HEK293 (cell line): ENCODE measurements at regions not wholly inside any gene's neighbourhood (a gene's known extent, or its start where the extent isn't known, plus 50 kb on each side); places are given as distances from the start of the nearest gene placed in this dataset.

Source experiments
- CTCF ChIA-PET: fragments of 350-600 bp; formaldehyde crosslinking; extraction: SDS; loops from one replicate; lab custom pipeline; 2021; ENCODE audit warnings: antibody characterized with exemption; lab: Yijun Ruan, JAX
- POLR2A ChIA-PET: fragments of 300-600 bp; formaldehyde crosslinking; extraction: SDS; loops from one replicate; lab custom pipeline; 2020; ENCODE audit warnings: antibody characterized with exemption, inconsistent platforms; lab: Yijun Ruan, JAX
- H3K27ac ChIP-seq: fragments of 200-500 bp; sonication (Bioruptor generic); 2 replicates; pipeline ENCODE4 v1.5.1; 2014; ENCODE audit warnings: low read depth, low read length, control low read depth, inconsistent platforms; ENCODE audit errors: extremely low read depth
- H3K36me3 ChIP-seq, 2 experiments: fragments of 200-500 bp in 1 of 2; sonication (Bioruptor generic) in 1 of 2; 1 replicate in 1 of 2; 2 replicates in 1 of 2; pipeline ENCODE4 v1.5.1; 2014 to 2017; ENCODE audit warnings: inconsistent platforms in 2 of 2, low read length in 2 of 2; ENCODE audit not compliant: control insufficient read depth in 2 of 2, insufficient read depth in 1 of 2
- H3K4me1 ChIP-seq: fragments of 200-500 bp; sonication (Bioruptor generic); 2 replicates; pipeline ENCODE4 v1.5.1; 2014; ENCODE audit warnings: mild to moderate bottlenecking, low read length, inconsistent platforms; ENCODE audit not compliant: control insufficient read depth, insufficient read depth
- H3K4me3 ChIP-seq: 2 replicates; pipeline ENCODE4 v1.5.1; 2011; ENCODE audit warnings: low read depth, mild to moderate bottlenecking, control low read depth, low read length, moderate library complexity
- H3K9me3 ChIP-seq: fragments of 200-500 bp; sonication (Bioruptor generic); 2 replicates; pipeline ENCODE4 v1.5.1; 2014; ENCODE audit warnings: low read depth, low read length, inconsistent platforms; ENCODE audit not compliant: control insufficient read depth, insufficient read depth
- BCL11B ChIP-seq: fragments of 450-650 bp; formaldehyde crosslinking; IDR thresholded peaks from 2 replicates; pipeline ENCODE4 v1.5.1; 2016; ENCODE audit warnings: low read depth, missing biosample characterization, missing genetic modification characterization
- KLF8 ChIP-seq: fragments of 450-650 bp; formaldehyde crosslinking; IDR thresholded peaks from 2 replicates; pipeline ENCODE4 v1.5.1; 2016; ENCODE audit warnings: missing biosample characterization, missing genetic modification characterization
- SETDB1 ChIP-seq: IDR thresholded peaks from one replicate; pipeline ENCODE4 v1.6.1; 2017; ENCODE audit warnings: mild to moderate bottlenecking, low read length, moderate library complexity, mixed read lengths; ENCODE audit not compliant: insufficient read length
- YY1 ChIP-seq: fragments of 450-650 bp; formaldehyde crosslinking; IDR thresholded peaks from 2 replicates; pipeline ENCODE4 v1.5.1; 2018; ENCODE audit warnings: missing biosample characterization, missing genetic modification characterization
- YY2 ChIP-seq: fragments of 450-650 bp; formaldehyde crosslinking; IDR thresholded peaks from 2 replicates; pipeline ENCODE4 v1.5.1; 2016; ENCODE audit warnings: missing biosample characterization, missing genetic modification characterization
- ZBTB8A ChIP-seq: fragments of 450-650 bp; formaldehyde crosslinking; IDR thresholded peaks from 2 replicates; pipeline ENCODE4 v1.5.1; 2016; ENCODE audit warnings: missing biosample characterization, missing genetic modification characterization
- ZNF175 ChIP-seq: fragments of 450-650 bp; formaldehyde crosslinking; IDR thresholded peaks from 2 replicates; pipeline ENCODE4 v1.5.1; 2016; ENCODE audit warnings: missing biosample characterization, missing genetic modification characterization
- ZNF202 ChIP-seq: fragments of 450-650 bp; formaldehyde crosslinking; IDR thresholded peaks from 2 replicates; pipeline ENCODE4 v1.5.1; 2016; ENCODE audit warnings: missing biosample characterization, missing genetic modification characterization, borderline replicate concordance
- ZNF23 ChIP-seq: fragments of 450-650 bp; formaldehyde crosslinking; IDR thresholded peaks from 2 replicates; pipeline ENCODE4 v1.5.1; 2016; ENCODE audit warnings: missing biosample characterization, missing genetic modification characterization, borderline replicate concordance
- ZNF248 ChIP-seq: fragments of 450-650 bp; formaldehyde crosslinking; IDR thresholded peaks from 2 replicates; pipeline ENCODE4 v1.5.1; 2017; ENCODE audit warnings: missing biosample characterization, missing genetic modification characterization
- ZNF280C ChIP-seq: fragments of 450-650 bp; formaldehyde crosslinking; IDR thresholded peaks from 2 replicates; pipeline ENCODE4 v1.5.1; 2016; ENCODE audit warnings: missing biosample characterization, missing genetic modification characterization
- ZNF341 ChIP-seq: fragments of 450-650 bp; formaldehyde crosslinking; IDR thresholded peaks from 2 replicates; pipeline ENCODE4; 2016; ENCODE audit warnings: low read depth, missing biosample characterization, missing genetic modification characterization
- ZNF514 ChIP-seq: fragments of 450-650 bp; formaldehyde crosslinking; IDR thresholded peaks from 2 replicates; pipeline ENCODE4 v1.5.1; 2016; ENCODE audit warnings: missing biosample characterization, missing genetic modification characterization
- ZNF600 ChIP-seq: fragments of 450-650 bp; formaldehyde crosslinking; IDR thresholded peaks from 2 replicates; pipeline ENCODE4 v1.5.1; 2016; ENCODE audit warnings: missing biosample characterization, missing genetic modification characterization
- ZNF610 ChIP-seq: fragments of 450-650 bp; formaldehyde crosslinking; IDR thresholded peaks from 2 replicates; pipeline ENCODE4 v1.5.1; 2016; ENCODE audit warnings: missing biosample characterization, missing genetic modification characterization, borderline replicate concordance
- ZNF654 ChIP-seq: fragments of 450-650 bp; formaldehyde crosslinking; IDR thresholded peaks from 2 replicates; pipeline ENCODE4 v1.5.1; 2016; ENCODE audit warnings: low read depth, missing biosample characterization, missing genetic modification characterization
- ZNF707 ChIP-seq: fragments of 450-650 bp; formaldehyde crosslinking; IDR thresholded peaks from 2 replicates; pipeline ENCODE4 v1.5.1; 2016; ENCODE audit warnings: missing biosample characterization, missing genetic modification characterization
- ZNF776 ChIP-seq: fragments of 450-650 bp; formaldehyde crosslinking; IDR thresholded peaks from 2 replicates; pipeline ENCODE4 v1.5.0; 2017; ENCODE audit warnings: missing biosample characterization, missing genetic modification characterization, borderline replicate concordance
- ZNF785 ChIP-seq: fragments of 450-650 bp; formaldehyde crosslinking; IDR thresholded peaks from 2 replicates; pipeline ENCODE4 v1.5.1; 2016; ENCODE audit warnings: missing biosample characterization, missing genetic modification characterization
- ZNF830 ChIP-seq: fragments of 450-650 bp; IDR thresholded peaks from 2 replicates; pipeline ENCODE4 v1.5.0; 2018; ENCODE audit warnings: missing biosample characterization, missing genetic modification characterization, low read depth, mild to moderate bottlenecking, moderate library complexity
- ZSCAN23 ChIP-seq: fragments of 450-650 bp; formaldehyde crosslinking; IDR thresholded peaks from 2 replicates; pipeline ENCODE4 v1.5.1; 2016; ENCODE audit warnings: missing biosample characterization, missing genetic modification characterization

- Histone ChIP-seq H3K9me3 (no peaks in the 10 kb centered on the region), H3K36me3 (no peaks in the 10 kb centered on the region), H3K4me1 (no peaks in the 10 kb centered on the region), H3K4me3 (no peak overlapping the region), H3K27ac (no peak overlapping the region)
- TF ChIP-seq BCL11B (tag by site-specific recombination) (no peak), ZNF830 (tag by site-specific recombination) (no peak), ZNF341 (tag by site-specific recombination) (no peak), YY1 (tag by site-specific recombination) (no peak), ZNF707 (tag by site-specific recombination) (no peak), SETDB1 (no peak), ZNF600 (no peak), ZNF654 (tag by site-specific recombination) (no peak), ZNF280C (tag by site-specific recombination) (no peak), ZNF785 (no peak), ZNF175 (tag by site-specific recombination) (no peak), ZNF610 (no peak), KLF8 (tag by site-specific recombination) (no peak), ZNF202 (tag by site-specific recombination) (no peak)
- ChIA-PET CTCF (no interaction called here), POLR2A (no interaction called here)
These were observed 487.8 kb downstream of the KCTD12 start for GRCh38 chr13:76398425-76398824.

- no peak overlapping the region for H3K4me3 ChIP-seq
- CTCF ChIA-PET: no interaction called here
- no peak for TF ChIP-seq ZNF248
- TF ChIP-seq, all 188 proteins: peak for 0
- Histone ChIP-seq H3K27ac (no peak overlapping the region), H3K9me3 (no peaks in the 10 kb centered on the region), H3K4me1 (no peaks in the 10 kb centered on the region), H3K36me3 (no peaks in the 10 kb centered on the region)
- POLR2A ChIA-PET: no interaction called here
These were observed 488.8 kb downstream of the KCTD12 start for GRCh38 chr13:76397413-76397812.

- Histone ChIP-seq H3K27ac (no peak overlapping the region), H3K9me3 (no peaks in the 10 kb centered on the region), H3K36me3 (no peaks in the 10 kb centered on the region), H3K4me1 (no peaks in the 10 kb centered on the region), H3K4me3 (no peak overlapping the region)
- TF ChIP-seq ZNF23 (tag by site-specific recombination) (no peak), ZNF776 (tag by site-specific recombination) (no peak), ZSCAN23 (tag by site-specific recombination) (no peak), ZNF514 (no peak), ZBTB8A (tag by site-specific recombination) (no peak), ZNF175 (tag by site-specific recombination) (no peak), YY2 (tag by site-specific recombination) (no peak)
- CTCF ChIA-PET: no interaction called here
- POLR2A ChIA-PET: no interaction called here
These were observed 496.9 kb downstream of the KCTD12 start for GRCh38 chr13:76389321-76389720.
